HuH-7.5 (cell line): ENCODE measurements at regions not wholly inside any gene's neighbourhood (a gene's known extent, or its start where the extent isn't known, plus 50 kb on each side); places are given as distances from the start of the nearest gene placed in this dataset.

Experiments
- DNase-seq: peaks from one replicate; pipeline ENCODE4 v3.0.0; 2011; ENCODE audit warnings: low spot score

DNA sequence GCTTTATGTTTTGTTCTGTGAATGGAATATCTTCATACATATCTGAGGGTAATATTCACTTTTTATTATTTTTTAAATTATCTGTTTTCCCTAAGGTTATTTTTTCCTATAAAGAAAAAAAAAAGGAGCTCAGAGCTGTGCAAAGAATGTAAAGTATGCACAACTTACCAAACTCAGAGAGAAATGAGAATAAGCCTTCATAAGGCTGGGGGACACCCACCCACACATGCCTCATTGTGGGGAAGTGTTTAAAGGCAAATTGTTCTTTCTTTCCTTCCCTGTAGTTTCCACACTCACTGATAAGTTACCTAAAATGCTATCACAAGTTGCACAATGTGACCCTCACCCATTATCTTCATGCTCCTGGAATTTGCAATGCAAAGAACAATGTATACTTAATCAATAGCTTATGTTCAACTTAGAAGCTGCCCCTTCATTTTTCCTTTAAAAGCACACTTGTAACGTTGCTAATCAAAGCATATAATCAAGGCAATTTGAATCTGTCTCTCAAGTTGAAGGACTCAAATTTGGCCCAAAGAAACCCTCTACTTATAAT is 108.1 kb downstream of the GNAT3 start:
- DNase-seq: no peak

DNA sequence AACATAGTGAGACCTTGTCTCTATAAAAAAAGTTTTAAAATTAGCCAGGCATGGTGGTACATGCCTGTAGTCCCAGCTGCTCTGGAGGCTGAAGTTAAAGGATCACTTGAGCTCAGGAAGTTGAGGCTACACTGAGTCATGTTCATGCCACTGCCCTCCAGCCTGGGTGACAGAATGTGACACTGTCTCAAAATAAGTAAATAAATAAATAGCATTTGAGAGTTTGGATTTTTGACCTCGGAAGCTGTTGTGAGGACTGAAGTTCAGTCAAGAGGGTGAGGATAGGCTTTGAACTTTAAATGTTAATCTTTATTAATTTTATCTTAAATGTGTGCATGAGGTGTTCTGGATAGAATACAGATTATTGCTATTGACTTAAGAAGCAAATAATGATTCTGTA is 110.2 kb downstream of the GNAT3 start:
- DNase-seq: no peak

DNA sequence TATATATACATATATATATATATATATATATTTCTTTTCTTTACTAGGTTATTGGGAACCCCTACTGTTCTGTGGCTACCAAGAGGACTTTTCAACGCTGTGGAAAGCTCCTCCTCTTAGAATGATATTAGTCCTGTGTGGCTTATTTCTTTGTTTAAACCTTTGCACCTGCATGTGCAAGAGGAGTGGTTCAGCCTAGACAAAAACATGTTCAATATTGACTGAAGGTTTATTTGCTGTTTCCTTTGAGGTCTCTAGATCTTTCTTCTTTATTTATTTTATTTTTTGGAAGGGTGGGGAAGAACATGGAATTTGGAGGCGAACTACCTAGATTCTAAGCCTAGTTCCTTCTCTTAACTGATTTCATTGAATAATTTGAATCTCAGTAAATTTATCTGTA is 118.1 kb downstream of the GNAT3 start:
- DNase-seq: no peak

DNA sequence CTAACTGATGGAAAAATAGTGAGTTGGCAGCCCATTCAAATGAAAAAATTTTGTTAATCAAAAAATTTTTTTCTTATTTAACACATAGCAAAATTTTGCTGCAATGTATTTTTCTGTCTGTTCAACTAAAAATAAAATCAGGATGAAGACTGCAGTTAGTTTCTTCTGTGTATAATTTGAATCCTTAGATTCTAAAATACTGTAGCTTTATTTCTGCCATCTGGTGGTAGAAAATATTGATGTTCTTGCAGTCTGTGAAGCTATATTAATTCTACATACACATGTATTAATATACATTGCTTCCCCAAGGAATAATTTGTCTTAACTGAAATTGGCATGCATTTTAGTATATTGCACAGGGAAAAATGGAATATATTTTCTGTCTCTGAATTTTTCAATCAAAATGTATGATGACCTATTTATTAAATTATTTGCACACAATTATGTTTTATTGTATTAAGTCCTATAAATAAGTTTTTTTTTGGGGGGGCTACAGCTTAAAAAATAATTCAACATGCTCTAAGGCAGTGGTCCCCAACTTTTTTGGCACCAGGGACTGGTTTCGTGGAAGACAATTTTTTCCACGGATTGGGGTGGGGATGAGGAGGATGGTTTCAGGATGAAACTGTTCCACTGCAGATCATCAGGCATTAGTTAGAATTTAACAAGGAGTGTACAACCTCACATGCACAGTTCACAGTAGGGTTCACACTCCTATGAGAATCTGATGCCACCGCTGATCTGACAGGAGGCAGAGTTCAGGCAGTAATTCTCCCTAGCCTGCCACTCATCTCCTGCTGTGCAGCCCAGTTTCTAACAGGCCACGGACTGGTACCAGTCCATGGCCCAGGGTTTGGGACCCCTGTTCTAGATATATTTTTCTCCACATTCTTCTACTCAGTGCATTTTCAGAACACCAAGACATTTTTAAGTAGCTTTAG is 119.4 kb downstream of the GNAT3 start:
- DNase-seq: no peak

DNA sequence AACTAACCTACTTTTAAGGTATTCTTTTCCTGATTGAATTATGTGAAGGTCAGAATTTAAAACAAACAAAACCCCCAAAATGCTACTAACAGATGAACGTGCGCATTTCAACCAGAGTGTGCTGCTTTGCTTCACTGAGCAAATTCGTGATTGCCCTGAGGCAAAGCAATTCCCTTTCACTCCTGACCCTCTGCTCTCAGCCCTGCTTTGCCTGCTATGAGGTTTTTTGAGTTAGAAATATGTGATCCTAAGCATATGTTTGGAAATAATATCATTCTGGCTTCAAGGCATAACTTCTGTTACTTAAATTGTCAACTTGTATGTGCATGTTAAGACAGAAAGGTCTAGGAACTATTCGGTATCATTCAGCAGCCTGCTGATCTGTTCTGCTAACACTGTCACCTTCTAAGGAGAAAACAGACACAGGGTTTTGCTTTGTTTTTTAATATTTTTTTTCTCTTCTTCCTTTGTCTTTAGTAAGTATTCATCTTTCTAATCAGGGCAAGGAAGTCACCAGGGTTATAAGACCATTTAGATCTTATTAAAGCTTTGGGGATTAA is 124.2 kb downstream of the GNAT3 start:
- no peak for DNase-seq

DNA sequence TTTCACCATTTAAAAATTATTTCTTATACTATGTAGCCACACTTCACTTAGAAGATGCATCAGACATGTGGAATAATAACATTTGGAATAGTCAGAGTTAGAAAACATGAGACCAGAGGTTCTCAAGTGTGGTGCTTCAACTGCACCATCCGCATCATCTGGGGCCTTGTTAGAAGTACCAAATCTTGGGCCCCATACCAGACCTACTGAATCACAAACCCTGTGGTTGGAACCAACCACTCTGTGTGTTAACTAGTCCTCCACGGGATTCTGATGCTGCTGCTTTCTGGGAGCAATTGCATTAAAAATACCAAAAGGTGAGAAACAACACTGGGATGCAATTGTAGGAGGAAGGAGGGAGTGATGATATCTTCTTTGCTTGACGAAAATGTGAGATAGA is 125.2 kb downstream of the GNAT3 start:
- DNase-seq: no peak

DNA sequence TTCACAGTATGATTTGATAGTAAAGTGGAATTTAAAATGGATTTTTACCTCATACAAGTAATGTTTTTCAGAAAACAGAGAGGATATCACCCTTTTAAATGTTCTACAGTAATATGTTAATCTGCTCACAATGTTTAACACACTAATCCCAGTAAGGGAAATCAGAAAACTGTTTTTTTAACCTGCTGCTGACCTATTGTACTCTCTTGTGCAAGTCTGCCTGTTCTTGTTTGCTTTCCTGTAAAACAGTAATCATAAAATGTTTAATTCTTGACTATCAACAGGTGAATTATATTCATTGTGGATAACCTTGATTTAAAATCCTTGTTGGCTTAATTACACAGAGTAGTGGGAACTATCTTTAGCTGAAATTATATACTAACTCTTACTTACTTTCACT is 126.4 kb downstream of the GNAT3 start:
- no peak for DNase-seq

DNA sequence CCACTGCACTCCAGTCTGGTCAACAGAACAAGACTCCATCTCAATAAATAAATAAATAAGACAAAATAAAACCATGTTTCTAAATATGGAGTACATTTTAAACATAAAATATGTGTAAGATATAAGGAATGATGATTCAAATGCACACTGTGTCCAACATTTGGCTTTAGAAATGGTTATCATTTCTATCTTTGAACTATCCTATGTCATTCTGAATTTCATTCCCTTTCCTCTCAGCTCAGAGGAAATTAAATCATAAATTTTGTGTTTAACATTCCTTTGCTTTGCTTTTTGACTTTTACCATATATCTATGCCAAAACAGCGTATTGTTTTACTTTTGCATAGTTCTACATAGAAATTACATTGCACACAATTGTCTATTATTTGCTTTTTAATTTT is 130.9 kb downstream of the GNAT3 start:
- DNase-seq: no peak

DNA sequence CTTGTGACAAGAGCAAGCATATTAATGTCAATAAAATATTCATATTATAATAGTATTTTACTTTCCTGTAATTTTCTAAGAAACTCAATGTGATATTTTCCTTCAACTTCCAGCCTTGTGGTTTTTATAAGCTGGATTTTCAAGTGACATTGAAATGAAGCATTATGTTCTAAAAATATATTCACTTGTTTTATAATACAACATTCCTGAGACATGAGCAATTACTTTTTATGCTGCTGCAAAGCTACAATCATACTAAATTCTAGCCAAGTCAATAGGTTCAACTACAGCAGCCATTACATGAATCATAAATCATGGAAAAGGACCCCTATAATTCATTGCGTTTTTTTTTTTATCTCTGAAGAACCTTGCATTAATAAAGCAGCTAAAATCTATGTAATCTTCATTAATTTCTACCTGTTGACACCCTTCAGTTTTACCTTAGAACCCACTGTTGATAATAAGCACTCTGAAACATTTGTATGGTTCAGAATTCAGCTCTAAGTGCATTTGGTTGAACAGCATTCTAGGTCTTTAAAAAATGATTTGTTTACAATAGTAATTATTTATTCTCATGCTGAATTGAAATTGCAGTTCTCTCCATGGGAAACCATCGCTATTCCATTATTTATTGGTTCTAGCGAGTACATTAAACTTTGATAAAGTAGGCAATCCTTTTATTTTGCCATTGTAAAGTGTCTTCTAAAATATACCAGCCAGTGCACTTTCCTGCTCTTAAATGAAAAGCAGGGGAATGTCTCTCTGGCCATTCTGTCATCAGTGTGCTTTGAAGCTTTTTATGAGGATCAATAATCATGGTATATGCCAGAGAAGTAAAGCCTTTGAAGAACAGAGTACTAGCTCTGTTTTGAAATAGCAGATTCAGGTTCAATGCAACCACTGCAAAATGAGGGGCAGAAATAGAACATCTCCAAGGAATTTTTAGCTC is 132.6 kb downstream of the GNAT3 start:
- DNase-seq: no peak

DNA sequence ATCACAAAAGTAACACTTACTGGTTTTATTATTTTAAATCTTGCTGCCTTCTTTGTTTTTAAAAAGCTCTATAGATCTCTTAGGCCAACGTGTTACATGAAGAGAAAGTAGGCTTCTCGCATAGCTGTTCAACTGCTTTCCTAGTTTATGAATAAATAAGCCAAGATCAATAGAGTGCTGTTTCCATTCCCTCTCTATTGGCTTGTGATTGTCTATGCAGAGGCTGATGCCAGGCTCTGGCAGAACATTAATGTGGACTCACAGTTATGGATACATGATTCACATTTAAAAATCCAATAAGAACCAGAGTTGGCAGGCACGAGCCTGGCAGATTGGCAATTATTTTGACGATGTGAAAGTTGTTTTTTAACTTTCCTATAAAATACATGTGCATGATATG is 137.5 kb downstream of the GNAT3 start:
- DNase-seq: no peak

DNA sequence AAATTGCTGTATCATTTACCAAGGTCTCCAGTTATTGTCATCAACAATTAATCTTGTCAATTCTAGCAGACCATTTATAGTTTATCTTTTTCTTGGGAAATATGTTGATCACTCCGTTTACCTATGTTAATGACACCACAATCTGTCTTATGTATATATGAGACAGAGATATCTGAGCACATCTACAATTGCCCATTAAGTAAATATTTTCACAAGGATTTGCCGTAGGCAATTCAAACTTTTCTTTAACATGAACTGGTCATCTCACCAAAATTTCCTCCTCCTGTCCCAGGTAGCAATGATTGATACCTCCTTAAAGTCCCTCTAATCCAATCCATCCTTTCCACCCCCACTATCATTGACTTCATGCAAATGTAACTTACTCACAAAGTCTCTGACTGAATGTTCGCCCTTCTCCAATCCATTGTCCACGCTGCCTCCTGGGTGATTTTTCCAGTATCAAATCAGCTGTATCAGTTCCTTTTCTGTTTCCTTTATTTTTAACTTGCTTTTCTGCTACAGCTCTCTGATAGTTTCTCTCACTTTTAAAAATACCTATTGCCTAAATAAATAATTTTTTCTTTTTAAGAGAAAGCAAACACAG is 138.3 kb downstream of the GNAT3 start:
- DNase-seq: no peak

DNA sequence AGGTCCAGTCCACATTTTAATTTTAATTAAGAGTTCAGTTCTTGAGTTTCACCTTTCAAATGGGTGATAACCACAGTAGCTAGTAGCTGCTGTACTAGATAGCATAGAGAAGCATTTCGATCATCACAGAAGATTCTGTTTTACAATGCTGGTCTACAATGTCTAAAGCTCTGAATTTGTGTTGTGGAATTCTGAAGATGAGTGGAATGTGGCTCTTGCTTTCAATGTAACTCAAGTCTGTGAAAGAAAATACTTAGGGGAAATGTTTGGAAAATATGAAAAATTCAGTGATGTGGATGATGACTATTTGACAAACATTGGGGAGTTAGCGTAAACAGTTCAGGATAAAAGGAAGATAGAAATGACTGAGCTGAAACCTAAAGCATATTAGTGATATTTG is 139.4 kb downstream of the GNAT3 start:
- DNase-seq: no peak

DNA sequence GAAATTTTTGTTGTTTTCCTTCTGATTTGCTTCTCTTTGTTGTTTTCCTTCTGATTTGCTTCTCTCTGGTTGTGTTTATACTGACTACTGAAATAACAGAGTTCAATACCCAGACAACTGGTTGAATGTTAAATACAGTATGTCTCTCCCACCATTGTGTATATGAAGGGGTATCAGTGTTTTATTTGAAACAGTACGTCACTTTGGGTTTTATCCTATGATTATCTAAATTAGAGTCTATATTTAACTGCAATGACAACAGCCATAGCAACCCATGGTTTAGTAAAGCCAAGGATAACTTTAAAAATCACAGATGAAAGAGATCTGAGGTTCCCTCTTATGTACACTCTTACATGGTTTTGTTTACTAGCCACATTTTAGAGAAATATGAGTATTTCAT is 141.3 kb downstream of the GNAT3 start:
- no peak for DNase-seq

DNA sequence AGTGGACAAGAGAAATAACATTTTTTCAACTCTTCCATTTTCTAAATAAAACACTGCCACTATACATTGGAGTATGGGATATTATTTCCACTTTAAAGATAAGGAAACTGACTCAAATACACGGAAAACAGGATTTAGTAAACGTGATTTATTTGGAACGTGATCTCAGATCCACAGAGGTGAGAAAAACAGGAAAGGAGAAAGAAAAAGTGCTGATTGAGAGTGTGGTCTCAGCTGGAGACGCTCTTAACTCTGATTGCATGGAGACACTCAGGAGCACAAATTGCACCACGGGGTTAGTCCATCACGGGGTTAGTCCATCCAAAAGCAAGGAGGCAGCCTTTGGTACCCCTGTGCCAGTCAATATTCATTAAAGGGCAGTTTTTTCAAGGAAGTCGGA is 142.5 kb downstream of the GNAT3 start:
- DNase-seq: no peak

DNA sequence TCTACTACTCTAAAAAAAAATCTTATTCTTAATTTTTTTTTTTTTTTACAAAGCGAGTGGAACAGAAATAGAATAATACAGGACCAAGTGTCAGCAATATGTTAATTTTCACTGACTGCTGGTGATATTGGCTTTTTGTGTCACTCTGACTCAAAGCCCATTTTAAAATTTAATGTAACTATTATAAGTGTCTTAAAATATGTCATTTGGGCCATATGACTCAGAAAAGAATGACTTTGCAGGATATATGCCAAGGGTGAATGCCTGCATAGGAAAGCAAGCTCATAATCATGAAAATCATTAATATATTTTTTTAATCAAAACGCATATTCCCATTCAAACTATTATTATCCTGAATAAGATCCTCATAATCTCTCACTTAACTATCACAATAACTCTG is 149.2 kb downstream of the GNAT3 start:
- no peak for DNase-seq

DNA sequence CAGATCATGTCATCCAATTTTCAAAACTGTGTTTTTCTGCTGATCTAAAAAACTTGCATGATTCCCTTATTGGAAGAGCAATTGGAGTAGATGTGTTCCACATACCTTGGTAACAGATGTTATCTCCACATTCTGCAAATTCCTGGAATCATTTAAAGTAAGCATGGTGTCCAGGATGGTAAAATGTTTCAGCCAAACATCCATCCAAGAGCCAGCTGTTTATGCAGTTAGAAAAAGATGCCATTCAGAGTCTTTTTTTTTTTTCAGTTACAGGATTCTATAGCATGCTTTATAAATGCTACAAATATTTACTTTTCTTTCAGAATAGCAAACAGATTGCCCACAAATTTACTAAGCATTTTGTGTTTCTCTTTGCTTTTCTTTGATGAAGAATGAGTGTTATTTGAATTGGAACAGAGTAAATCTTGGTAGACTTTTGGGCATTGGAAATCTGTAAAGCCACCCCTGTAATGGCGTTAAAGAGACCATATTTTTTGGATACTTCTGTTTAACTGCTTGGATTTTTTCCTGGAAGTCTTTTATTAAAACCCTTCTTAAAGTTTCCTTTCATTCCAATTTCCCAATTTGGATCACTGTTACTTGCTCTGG is 149.8 kb downstream of the GNAT3 start:
- DNase-seq: no peak

DNA sequence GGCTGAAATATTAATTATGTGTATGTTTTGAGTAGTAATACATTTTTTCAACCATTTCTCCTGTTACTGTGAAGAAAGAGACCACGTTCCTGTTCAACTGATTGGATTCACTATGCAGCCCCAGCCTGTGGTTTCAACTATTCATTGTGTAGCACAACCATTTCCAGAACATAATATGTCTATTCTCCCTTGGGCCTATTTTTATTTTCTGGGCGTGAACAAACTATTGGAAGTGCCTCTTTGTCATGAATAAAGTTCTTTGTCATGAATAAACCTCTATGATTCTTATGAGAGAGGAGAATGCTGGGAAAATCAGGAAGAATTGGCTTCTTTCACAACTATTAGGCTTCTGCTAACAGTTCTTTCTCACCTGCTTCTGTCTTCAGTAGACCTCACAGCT is 152.4 kb downstream of the GNAT3 start:
- DNase-seq: no peak

DNA sequence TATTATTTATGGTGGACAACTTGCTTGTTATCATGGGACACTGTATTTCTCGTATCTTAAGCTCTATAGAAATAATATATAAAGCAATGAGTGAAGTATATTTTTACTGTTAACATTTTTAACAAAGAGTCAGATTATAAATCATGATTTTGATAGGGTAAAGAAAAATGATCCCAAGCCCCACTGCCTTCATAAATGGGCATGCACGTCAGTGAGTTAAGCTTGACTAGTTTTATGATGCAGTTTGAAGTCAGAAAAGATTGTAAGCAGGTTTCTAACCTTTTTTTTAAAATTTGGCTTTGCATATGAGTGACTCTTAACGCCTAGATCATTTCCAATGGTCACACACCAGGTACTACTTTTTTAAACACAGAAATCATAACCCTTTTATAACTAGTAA is 152.8 kb downstream of the GNAT3 start:
- DNase-seq: no peak

DNA sequence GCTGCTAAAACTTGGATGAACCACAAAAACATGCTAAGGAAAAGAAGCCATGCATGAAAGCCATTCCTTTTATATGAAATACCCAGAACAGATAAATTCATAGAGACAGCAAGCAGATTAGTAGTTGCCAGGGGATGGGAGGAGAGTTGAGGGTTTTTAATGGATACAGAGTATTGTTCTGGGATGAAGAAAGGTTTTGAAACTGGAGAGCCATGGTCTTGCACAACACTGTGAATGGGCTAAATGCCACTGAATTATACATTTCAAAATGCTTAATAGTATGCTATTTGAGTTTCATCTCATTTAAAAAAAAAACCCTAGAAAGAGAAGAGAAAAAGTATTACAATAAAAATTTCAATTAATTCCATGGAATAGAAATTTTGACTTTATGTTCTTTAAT is 154.3 kb downstream of the GNAT3 start:
- no peak for DNase-seq

DNA sequence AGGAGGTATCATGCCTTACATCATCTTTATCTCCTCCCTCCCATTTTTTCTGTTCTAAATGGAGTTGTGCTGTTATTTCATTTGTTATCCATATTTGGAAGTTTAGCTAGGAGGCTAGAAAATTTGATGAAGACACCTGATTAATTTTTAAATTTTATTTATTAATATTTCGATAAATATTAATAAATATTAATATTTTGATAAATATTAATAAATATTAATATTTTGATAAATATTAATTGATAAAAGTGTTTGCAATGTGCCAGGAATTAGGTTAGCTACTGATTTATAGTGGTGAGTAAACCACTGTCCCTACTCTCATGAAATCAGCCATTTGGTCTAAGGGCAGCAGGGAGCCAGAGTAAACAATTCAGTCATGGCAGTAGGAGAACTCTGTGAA is 161.4 kb downstream of the GNAT3 start:
- no peak for DNase-seq

DNA sequence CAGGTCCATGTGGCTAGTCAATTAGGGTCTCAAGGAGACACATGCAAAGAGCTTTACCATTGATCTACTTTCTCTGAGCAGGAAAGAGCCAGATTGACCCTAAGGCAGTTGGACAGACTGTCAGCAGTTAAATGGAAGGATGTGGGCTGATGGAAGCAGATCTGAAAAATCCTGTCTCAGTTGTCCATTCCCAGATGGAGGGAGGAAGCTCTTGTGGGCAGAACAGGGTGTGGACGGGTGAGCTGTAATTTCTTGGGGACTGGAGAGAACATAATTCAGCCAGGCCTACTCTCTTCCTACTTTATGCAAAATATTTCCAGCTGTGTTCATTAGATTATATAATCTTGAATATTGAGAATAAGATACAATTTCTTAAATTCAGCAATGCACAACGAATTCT is 163.6 kb downstream of the GNAT3 start:
- no peak for DNase-seq

DNA sequence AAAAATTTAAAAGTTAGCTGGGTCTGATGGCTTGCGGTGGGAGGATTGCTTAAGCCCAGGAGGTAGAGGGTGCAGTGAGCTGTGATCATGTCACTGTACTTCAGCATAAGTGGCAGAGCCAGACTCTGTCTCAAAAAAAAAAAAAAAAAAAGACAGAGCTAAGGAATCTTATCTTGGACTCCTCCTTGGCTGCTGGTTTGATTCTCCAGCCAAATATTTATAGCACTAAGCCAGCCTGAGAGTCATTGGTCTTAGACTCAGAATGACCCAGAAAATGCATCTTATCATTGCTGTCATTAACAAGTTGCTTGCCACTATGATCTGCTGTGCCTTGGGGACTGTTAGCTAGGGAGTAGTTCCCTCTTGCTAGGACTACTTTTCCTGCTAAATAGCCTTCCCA is 164.7 kb downstream of the GNAT3 start:
- DNase-seq: no peak
